ENCODE measurements at regions not wholly inside any gene's neighbourhood (a gene's known extent, or its start where the extent isn't known, plus 50 kb on each side); places are given as distances from the start of the nearest gene placed in this dataset.

- H3K4me2 ChIP-seq (ENCODE audit: low read depth, low read length), result no peak overlapping the region
- H3K9me3 ChIP-seq (replicated peaks; ENCODE audit: insufficient read depth, low read length), result no peaks in the 10 kb centered on the region
- no peaks in the 10 kb centered on the region for H3K4me1 ChIP-seq (ENCODE audit: low read length)
- no peak overlapping the region for H3K27ac ChIP-seq (ENCODE audit: low read length)
- H3K36me3 ChIP-seq (replicated peaks; ENCODE audit: insufficient read depth, low read length), result no peaks in the 10 kb centered on the region
- H2AFZ ChIP-seq (ENCODE audit: low read length), result no peak overlapping the region
- H3K9ac ChIP-seq (ENCODE audit: low read length), result no peak overlapping the region
- TF ChIP-seq EZH2phosphoT487 (IDR thresholded peaks at IDR 0.05; ENCODE audit: low read length) (no peak), CTCF (IDR thresholded peaks at IDR 0.05; ENCODE audit: low read length) (no peak), EZH2 (optimal IDR thresholded peaks at IDR 0.05; ENCODE audit: low read depth, low read length) (no peak)
- no peaks in the 10 kb centered on the region for H4K20me1 ChIP-seq (ENCODE audit: insufficient read depth, low read length)
- no peak for DNase-seq
- no peaks in the 10 kb centered on the region for H3F3A ChIP-seq (ENCODE audit: insufficient read depth, low read length)
- H3K4me3 ChIP-seq (ENCODE audit: low read length), result no peak overlapping the region
- no peaks in the 10 kb centered on the region for H3K27me3 ChIP-seq (replicated peaks; ENCODE audit: insufficient read depth, low read length)
- H3K79me2 ChIP-seq (ENCODE audit: low read length), result no peaks in the 10 kb centered on the region
- H3K9me2 ChIP-seq (replicated peaks; ENCODE audit: insufficient read depth, low read length), result no peaks in the 10 kb centered on the region
Measured at GRCh38 chr3:102830415-102830814, 395.6 kb downstream of the ZPLD1 start.

GRCh38 chr3:102841866-102842265 lies 407.1 kb downstream of the ZPLD1 start:
- Histone ChIP-seq H3K4me2 (ENCODE audit: low read depth, low read length) (no peak overlapping the region), H3K79me2 (ENCODE audit: low read length) (no peaks in the 10 kb centered on the region), H3K9me3 (replicated peaks; ENCODE audit: insufficient read depth, low read length) (no peaks in the 10 kb centered on the region), H3K27me3 (replicated peaks; ENCODE audit: insufficient read depth, low read length) (no peaks in the 10 kb centered on the region), H3K36me3 (replicated peaks; ENCODE audit: insufficient read depth, low read length) (no peaks in the 10 kb centered on the region), H2AFZ (ENCODE audit: low read length) (no peak overlapping the region), H3K4me1 (ENCODE audit: low read length) (no peaks in the 10 kb centered on the region), H4K20me1 (ENCODE audit: insufficient read depth, low read length) (no peaks in the 10 kb centered on the region), H3K9ac (ENCODE audit: low read length) (no peak overlapping the region), H3K9me2 (replicated peaks; ENCODE audit: insufficient read depth, low read length) (no peaks in the 10 kb centered on the region), H3F3A (ENCODE audit: insufficient read depth, low read length) (no peaks in the 10 kb centered on the region), H3K4me3 (ENCODE audit: low read length) (no peak overlapping the region), H3K27ac (ENCODE audit: low read length) (no peak overlapping the region)
- no peak for DNase-seq
- TF ChIP-seq CTCF (IDR thresholded peaks at IDR 0.05; ENCODE audit: low read length), result no peak
- no peak for TF ChIP-seq EZH2phosphoT487 (IDR thresholded peaks at IDR 0.05; ENCODE audit: low read length)
- TF ChIP-seq EZH2 (optimal IDR thresholded peaks at IDR 0.05; ENCODE audit: low read depth, low read length), result no peak

GRCh38 chr3:102866845-102867244 lies 432.0 kb downstream of the ZPLD1 start:
- Histone ChIP-seq H3K27ac (ENCODE audit: low read length) (no peak overlapping the region), H4K20me1 (ENCODE audit: insufficient read depth, low read length) (no peaks in the 10 kb centered on the region), H3K4me1 (ENCODE audit: low read length) (0 out of 2 replicates have a peak, but pooled peaks cover 2% of the 10 kb centered on the region), H3F3A (ENCODE audit: insufficient read depth, low read length) (no peaks in the 10 kb centered on the region), H3K9me2 (replicated peaks; ENCODE audit: insufficient read depth, low read length) (no peaks in the 10 kb centered on the region), H2AFZ (ENCODE audit: low read length) (no peak overlapping the region), H3K4me3 (ENCODE audit: low read length) (no peak overlapping the region), H3K36me3 (replicated peaks; ENCODE audit: insufficient read depth, low read length) (no peaks in the 10 kb centered on the region), H3K9ac (ENCODE audit: low read length) (no peak overlapping the region), H3K9me3 (replicated peaks; ENCODE audit: insufficient read depth, low read length) (no peaks in the 10 kb centered on the region), H3K4me2 (ENCODE audit: low read depth, low read length) (no peak overlapping the region), H3K27me3 (replicated peaks; ENCODE audit: insufficient read depth, low read length) (no peaks in the 10 kb centered on the region), H3K79me2 (ENCODE audit: low read length) (no peaks in the 10 kb centered on the region)
- DNase-seq, result no peak
- TF ChIP-seq EZH2 (optimal IDR thresholded peaks at IDR 0.05; ENCODE audit: low read depth, low read length), result no peak
- no peak for TF ChIP-seq EZH2phosphoT487 (IDR thresholded peaks at IDR 0.05; ENCODE audit: low read length)
- no peak for TF ChIP-seq CTCF (IDR thresholded peaks at IDR 0.05; ENCODE audit: low read length)

Measured in MM.1S (cell line).